ENCODE measurements at regions not wholly inside any gene's neighbourhood (a gene's known extent, or its start where the extent isn't known, plus 50 kb on each side); places are given as distances from the start of the nearest gene placed in this dataset.

DNA sequence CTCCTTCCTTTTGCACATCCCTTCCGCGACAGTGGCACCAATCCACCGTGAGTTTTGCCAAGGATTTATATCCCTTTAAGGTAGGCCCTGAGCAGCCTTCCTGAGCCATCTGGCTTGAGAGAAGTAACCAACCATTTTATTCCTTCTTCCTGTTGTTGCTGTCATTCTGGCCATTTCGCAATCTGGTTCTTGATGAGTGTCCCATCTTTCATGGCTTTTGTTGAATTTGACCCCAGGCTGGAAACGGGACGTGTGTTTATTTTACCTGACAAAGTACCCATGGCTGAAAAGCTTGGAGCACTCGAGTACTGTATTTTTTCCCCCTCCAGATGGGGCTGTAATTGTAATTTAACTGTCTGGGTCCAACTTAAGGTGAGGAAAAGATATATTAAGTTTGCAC is 173.4 kb downstream of the WNT5A start:
- H3K4me1 ChIP-seq (ENCODE audit: control insufficient read depth, low read length), result no peaks in the 10 kb centered on the region
- H3K27ac ChIP-seq (ENCODE audit: low read depth, low read length), result no peak overlapping the region
- no peaks in the 10 kb centered on the region for H3K79me2 ChIP-seq (ENCODE audit: control insufficient read depth, low read length)
- no peaks in the 10 kb centered on the region for H3K9me3 ChIP-seq (ENCODE audit: control insufficient read depth, insufficient read depth, low read length)
- H3K27me3 ChIP-seq (ENCODE audit: control insufficient read depth, low read length), result no peaks in the 10 kb centered on the region
- TF ChIP-seq, protein P1, sequence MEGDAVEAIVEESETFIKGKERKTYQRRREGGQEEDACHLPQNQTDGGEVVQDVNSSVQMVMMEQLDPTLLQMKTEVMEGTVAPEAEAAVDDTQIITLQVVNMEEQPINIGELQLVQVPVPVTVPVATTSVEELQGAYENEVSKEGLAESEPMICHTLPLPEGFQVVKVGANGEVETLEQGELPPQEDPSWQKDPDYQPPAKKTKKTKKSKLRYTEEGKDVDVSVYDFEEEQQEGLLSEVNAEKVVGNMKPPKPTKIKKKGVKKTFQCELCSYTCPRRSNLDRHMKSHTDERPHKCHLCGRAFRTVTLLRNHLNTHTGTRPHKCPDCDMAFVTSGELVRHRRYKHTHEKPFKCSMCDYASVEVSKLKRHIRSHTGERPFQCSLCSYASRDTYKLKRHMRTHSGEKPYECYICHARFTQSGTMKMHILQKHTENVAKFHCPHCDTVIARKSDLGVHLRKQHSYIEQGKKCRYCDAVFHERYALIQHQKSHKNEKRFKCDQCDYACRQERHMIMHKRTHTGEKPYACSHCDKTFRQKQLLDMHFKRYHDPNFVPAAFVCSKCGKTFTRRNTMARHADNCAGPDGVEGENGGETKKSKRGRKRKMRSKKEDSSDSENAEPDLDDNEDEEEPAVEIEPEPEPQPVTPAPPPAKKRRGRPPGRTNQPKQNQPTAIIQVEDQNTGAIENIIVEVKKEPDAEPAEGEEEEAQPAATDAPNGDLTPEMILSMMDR (IDR thresholded peaks at IDR 0.05; ENCODE audit: low read depth, low read length, poor library complexity, severe bottlenecking), result no peak
- TF ChIP-seq EZH2phosphoT487 (IDR thresholded peaks at IDR 0.05; ENCODE audit: borderline replicate concordance, low read length), result no peak
- no peak overlapping the region for H3K4me2 ChIP-seq (ENCODE audit: low read length)
- H3F3A ChIP-seq (ENCODE audit: control insufficient read depth, insufficient read depth), result no peaks in the 10 kb centered on the region
- H4K20me1 ChIP-seq (ENCODE audit: control insufficient read depth, insufficient read depth, low read depth, low read length), result no peaks in the 10 kb centered on the region
- H3K4me3 ChIP-seq (ENCODE audit: low read length), result no peak overlapping the region
- H3K36me3 ChIP-seq (ENCODE audit: control insufficient read depth, low read length), result no peaks in the 10 kb centered on the region
- H3K9me2 ChIP-seq (replicated peaks; ENCODE audit: control insufficient read depth, low read length), result no peaks in the 10 kb centered on the region

DNA sequence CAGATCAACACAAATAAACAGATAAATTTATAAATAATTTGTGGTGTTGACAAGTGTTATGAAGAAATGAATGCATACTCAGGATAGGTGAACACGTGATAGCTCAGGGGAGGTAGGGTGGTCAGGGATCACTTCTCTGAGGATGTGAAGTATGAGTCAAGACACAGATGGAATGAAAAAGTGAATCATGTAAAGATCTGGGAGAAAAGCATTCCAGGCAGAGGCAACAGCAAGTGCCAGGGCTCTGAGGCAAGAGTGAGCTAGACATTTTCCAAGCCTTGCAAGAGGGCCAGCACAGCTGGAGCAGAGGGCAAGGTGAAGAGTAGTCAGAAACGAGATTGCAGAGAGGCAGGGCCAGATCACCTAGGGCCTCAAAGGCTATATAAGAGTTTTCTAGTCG is 177.8 kb downstream of the WNT5A start:
- Histone ChIP-seq H3K36me3 (ENCODE audit: control insufficient read depth, low read length) (no peaks in the 10 kb centered on the region), H3K4me1 (ENCODE audit: control insufficient read depth, low read length) (no peaks in the 10 kb centered on the region), H3K9me3 (ENCODE audit: control insufficient read depth, insufficient read depth, low read length) (no peaks in the 10 kb centered on the region), H3F3A (ENCODE audit: control insufficient read depth, insufficient read depth) (no peaks in the 10 kb centered on the region), H4K20me1 (ENCODE audit: control insufficient read depth, insufficient read depth, low read depth, low read length) (no peaks in the 10 kb centered on the region), H3K27me3 (ENCODE audit: control insufficient read depth, low read length) (no peaks in the 10 kb centered on the region), H3K79me2 (ENCODE audit: control insufficient read depth, low read length) (no peaks in the 10 kb centered on the region), H3K27ac (ENCODE audit: low read depth, low read length) (no peak overlapping the region), H3K4me3 (ENCODE audit: low read length) (no peak overlapping the region), H3K4me2 (ENCODE audit: low read length) (no peak overlapping the region), H3K9me2 (replicated peaks; ENCODE audit: control insufficient read depth, low read length) (no peaks in the 10 kb centered on the region)
- TF ChIP-seq, protein P1 (IDR thresholded peaks at IDR 0.05; ENCODE audit: low read depth, low read length, poor library complexity, severe bottlenecking), result no peak

DNA sequence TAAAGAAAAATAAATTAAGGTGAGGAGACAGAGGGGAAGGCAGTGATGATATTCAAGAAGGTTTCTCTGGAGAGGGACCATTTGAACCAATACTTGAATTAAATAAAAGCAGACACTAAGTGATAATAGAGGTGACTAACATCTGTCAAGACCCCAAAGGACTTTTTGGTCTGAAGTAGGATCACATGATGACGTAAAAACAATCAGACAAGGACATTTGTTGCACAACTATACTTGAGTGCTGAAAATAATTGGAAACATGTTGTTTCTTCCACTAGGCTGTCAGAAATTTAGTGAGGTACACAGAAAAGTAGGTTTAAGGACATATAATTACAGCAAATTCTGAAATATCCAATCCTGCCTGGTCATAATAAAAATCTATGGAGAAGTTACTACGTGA is 179.5 kb downstream of the WNT5A start:
- Histone ChIP-seq H3K27me3 (ENCODE audit: control insufficient read depth, low read length) (no peaks in the 10 kb centered on the region), H3K27ac (ENCODE audit: low read depth, low read length) (no peak overlapping the region), H3K4me1 (ENCODE audit: control insufficient read depth, low read length) (no peaks in the 10 kb centered on the region), H3F3A (ENCODE audit: control insufficient read depth, insufficient read depth) (no peaks in the 10 kb centered on the region), H3K9me2 (replicated peaks; ENCODE audit: control insufficient read depth, low read length) (no peaks in the 10 kb centered on the region), H3K79me2 (ENCODE audit: control insufficient read depth, low read length) (no peaks in the 10 kb centered on the region), H3K4me3 (ENCODE audit: low read length) (no peak overlapping the region), H4K20me1 (ENCODE audit: control insufficient read depth, insufficient read depth, low read depth, low read length) (no peaks in the 10 kb centered on the region), H3K36me3 (ENCODE audit: control insufficient read depth, low read length) (no peaks in the 10 kb centered on the region), H3K4me2 (ENCODE audit: low read length) (no peak overlapping the region), H3K9me3 (ENCODE audit: control insufficient read depth, insufficient read depth, low read length) (no peaks in the 10 kb centered on the region)
- no peak for TF ChIP-seq EZH2phosphoT487 (IDR thresholded peaks at IDR 0.05; ENCODE audit: borderline replicate concordance, low read length)
- TF ChIP-seq, protein P1 (IDR thresholded peaks at IDR 0.05; ENCODE audit: low read depth, low read length, poor library complexity, severe bottlenecking), result no peak

Measured in DOHH2 (cell line).